H1 (cell line): ENCODE measurements at regions not wholly inside any gene's neighbourhood (a gene's known extent, or its start where the extent isn't known, plus 50 kb on each side); places are given as distances from the start of the nearest gene placed in this dataset.

ENCODE experiments used
- BCL11A ChIP-seq, 2 experiments: IDR thresholded peaks; one replicate each; pipeline ENCODE4 v1.6.1; 2011; ENCODE audit warnings: low read depth in 2 of 2, low read length in 2 of 2, mild to moderate bottlenecking in 2 of 2
- EP300 ChIP-seq, 2 experiments: IDR thresholded peaks; 1 replicate in 1 of 2; 2 replicates in 1 of 2; pipeline ENCODE4 v1.6.1; 2011 to 2012; ENCODE audit warnings: low read depth in 2 of 2, low read length in 2 of 2, mild to moderate bottlenecking in 2 of 2, borderline replicate concordance in 1 of 2, inconsistent platforms in 1 of 2, moderate library complexity in 1 of 2
- GABPA ChIP-seq: IDR thresholded peaks from 2 replicates; pipeline ENCODE4 v1.6.1; 2011; ENCODE audit warnings: mild to moderate bottlenecking, low read length, moderate library complexity, borderline replicate concordance; ENCODE audit not compliant: insufficient read depth
- HDAC6 ChIP-seq: IDR thresholded peaks from one replicate; pipeline ENCODE4 v1.7.1; 2012; ENCODE audit warnings: low read depth, mild to moderate bottlenecking, inconsistent platforms, low read length, moderate library complexity
- KDM1A ChIP-seq: fragments of 200-600, 300-600 bp; sonication (generic); IDR thresholded peaks from 2 replicates; pipeline ENCODE4 v1.7.1; 2016; ENCODE audit warnings: mild to moderate bottlenecking, low read length, borderline replicate concordance
- POLR2A ChIP-seq, 2 experiments: IDR thresholded peaks; 1 replicate in 1 of 2; 2 replicates in 1 of 2; pipeline ENCODE4 v1.6.1; 2011; ENCODE audit warnings: low read depth in 2 of 2, low read length in 2 of 2, mild to moderate bottlenecking in 2 of 2; ENCODE audit errors: control extremely low read depth in 1 of 2
- POLR2AphosphoS5 ChIP-seq: IDR thresholded peaks from 2 replicates; pipeline ENCODE4 v1.6.1; 2011; ENCODE audit warnings: low read depth, low read length
- RBBP5 ChIP-seq: IDR thresholded peaks from 2 replicates; pipeline ENCODE4 v1.7.1; 2012; ENCODE audit warnings: low read depth, mild to moderate bottlenecking, inconsistent platforms, low read length, moderate library complexity, borderline replicate concordance
- SIN3A ChIP-seq, 2 experiments: IDR thresholded peaks in 1 of 2; conservative IDR thresholded peaks in 1 of 2; 2 replicates each; pipeline ENCODE4 v1.6.1; 2011 to 2012; ENCODE audit warnings: low read length in 2 of 2, improper control_type of control experiment in 1 of 2, low read depth in 1 of 2, mild to moderate bottlenecking in 1 of 2
- YY1 ChIP-seq: IDR thresholded peaks from 2 replicates; pipeline ENCODE4 v1.6.1; 2011; ENCODE audit warnings: low read depth, mild to moderate bottlenecking, low read length
- TF ChIP-seq, protein P1 (sequence below): fragments of 300-600 bp; sonication (generic); IDR thresholded peaks from 2 replicates; pipeline ENCODE4 v1.7.1; 2012; ENCODE audit warnings: low read length, moderate library complexity, mild to moderate bottlenecking, inconsistent platforms; ENCODE audit not compliant: insufficient replicate concordance
- TF ChIP-seq, protein P2 (sequence below), 3 experiments: IDR thresholded peaks; 1 replicate in 2 of 3; 2 replicates in 1 of 3; pipeline versions ENCODE4 v1.5.1 to v1.6.1; 2011; ENCODE audit warnings: low read length in 3 of 3, mild to moderate bottlenecking in 3 of 3, inconsistent platforms in 2 of 3, low read depth in 1 of 3, moderate library complexity in 1 of 3; ENCODE audit not compliant: insufficient read depth in 1 of 3; ENCODE audit errors: control extremely low read depth in 1 of 3

DNA sequence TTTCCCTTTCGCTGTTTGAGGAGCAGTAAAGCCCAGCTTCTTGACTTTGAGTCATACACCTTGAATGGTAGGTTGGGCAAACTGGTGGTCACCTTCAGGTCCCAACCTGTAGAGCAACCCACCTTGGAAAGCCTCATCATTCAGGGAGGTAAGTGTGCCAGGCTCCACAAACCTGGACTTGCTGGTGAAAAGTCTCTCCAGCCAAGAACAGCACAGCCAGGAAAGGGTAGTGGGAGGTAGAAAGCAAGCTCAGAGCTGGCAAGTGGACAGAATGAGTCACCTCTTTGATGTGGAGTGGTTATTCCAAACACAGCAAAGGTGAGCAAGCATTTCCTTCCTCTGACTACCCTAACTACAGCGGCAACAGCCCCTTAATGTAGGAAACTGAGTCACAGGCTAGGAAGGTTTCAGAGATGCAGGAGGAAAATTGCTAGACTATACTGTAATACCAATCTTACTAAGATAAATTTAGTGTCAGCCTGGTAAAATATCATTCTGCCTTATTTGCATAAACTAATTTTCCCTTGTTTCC, 117.5 kb upstream of the MTAP start:
- TF ChIP-seq HDAC6 = no peak
- TF ChIP-seq, protein P1, sequence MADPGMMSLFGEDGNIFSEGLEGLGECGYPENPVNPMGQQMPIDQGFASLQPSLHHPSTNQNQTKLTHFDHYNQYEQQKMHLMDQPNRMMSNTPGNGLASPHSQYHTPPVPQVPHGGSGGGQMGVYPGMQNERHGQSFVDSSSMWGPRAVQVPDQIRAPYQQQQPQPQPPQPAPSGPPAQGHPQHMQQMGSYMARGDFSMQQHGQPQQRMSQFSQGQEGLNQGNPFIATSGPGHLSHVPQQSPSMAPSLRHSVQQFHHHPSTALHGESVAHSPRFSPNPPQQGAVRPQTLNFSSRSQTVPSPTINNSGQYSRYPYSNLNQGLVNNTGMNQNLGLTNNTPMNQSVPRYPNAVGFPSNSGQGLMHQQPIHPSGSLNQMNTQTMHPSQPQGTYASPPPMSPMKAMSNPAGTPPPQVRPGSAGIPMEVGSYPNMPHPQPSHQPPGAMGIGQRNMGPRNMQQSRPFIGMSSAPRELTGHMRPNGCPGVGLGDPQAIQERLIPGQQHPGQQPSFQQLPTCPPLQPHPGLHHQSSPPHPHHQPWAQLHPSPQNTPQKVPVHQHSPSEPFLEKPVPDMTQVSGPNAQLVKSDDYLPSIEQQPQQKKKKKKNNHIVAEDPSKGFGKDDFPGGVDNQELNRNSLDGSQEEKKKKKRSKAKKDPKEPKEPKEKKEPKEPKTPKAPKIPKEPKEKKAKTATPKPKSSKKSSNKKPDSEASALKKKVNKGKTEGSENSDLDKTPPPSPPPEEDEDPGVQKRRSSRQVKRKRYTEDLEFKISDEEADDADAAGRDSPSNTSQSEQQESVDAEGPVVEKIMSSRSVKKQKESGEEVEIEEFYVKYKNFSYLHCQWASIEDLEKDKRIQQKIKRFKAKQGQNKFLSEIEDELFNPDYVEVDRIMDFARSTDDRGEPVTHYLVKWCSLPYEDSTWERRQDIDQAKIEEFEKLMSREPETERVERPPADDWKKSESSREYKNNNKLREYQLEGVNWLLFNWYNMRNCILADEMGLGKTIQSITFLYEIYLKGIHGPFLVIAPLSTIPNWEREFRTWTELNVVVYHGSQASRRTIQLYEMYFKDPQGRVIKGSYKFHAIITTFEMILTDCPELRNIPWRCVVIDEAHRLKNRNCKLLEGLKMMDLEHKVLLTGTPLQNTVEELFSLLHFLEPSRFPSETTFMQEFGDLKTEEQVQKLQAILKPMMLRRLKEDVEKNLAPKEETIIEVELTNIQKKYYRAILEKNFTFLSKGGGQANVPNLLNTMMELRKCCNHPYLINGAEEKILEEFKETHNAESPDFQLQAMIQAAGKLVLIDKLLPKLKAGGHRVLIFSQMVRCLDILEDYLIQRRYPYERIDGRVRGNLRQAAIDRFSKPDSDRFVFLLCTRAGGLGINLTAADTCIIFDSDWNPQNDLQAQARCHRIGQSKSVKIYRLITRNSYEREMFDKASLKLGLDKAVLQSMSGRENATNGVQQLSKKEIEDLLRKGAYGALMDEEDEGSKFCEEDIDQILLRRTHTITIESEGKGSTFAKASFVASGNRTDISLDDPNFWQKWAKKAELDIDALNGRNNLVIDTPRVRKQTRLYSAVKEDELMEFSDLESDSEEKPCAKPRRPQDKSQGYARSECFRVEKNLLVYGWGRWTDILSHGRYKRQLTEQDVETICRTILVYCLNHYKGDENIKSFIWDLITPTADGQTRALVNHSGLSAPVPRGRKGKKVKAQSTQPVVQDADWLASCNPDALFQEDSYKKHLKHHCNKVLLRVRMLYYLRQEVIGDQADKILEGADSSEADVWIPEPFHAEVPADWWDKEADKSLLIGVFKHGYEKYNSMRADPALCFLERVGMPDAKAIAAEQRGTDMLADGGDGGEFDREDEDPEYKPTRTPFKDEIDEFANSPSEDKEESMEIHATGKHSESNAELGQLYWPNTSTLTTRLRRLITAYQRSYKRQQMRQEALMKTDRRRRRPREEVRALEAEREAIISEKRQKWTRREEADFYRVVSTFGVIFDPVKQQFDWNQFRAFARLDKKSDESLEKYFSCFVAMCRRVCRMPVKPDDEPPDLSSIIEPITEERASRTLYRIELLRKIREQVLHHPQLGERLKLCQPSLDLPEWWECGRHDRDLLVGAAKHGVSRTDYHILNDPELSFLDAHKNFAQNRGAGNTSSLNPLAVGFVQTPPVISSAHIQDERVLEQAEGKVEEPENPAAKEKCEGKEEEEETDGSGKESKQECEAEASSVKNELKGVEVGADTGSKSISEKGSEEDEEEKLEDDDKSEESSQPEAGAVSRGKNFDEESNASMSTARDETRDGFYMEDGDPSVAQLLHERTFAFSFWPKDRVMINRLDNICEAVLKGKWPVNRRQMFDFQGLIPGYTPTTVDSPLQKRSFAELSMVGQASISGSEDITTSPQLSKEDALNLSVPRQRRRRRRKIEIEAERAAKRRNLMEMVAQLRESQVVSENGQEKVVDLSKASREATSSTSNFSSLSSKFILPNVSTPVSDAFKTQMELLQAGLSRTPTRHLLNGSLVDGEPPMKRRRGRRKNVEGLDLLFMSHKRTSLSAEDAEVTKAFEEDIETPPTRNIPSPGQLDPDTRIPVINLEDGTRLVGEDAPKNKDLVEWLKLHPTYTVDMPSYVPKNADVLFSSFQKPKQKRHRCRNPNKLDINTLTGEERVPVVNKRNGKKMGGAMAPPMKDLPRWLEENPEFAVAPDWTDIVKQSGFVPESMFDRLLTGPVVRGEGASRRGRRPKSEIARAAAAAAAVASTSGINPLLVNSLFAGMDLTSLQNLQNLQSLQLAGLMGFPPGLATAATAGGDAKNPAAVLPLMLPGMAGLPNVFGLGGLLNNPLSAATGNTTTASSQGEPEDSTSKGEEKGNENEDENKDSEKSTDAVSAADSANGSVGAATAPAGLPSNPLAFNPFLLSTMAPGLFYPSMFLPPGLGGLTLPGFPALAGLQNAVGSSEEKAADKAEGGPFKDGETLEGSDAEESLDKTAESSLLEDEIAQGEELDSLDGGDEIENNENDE = no peak
- no peak for TF ChIP-seq GABPA
- TF ChIP-seq, protein P2, sequence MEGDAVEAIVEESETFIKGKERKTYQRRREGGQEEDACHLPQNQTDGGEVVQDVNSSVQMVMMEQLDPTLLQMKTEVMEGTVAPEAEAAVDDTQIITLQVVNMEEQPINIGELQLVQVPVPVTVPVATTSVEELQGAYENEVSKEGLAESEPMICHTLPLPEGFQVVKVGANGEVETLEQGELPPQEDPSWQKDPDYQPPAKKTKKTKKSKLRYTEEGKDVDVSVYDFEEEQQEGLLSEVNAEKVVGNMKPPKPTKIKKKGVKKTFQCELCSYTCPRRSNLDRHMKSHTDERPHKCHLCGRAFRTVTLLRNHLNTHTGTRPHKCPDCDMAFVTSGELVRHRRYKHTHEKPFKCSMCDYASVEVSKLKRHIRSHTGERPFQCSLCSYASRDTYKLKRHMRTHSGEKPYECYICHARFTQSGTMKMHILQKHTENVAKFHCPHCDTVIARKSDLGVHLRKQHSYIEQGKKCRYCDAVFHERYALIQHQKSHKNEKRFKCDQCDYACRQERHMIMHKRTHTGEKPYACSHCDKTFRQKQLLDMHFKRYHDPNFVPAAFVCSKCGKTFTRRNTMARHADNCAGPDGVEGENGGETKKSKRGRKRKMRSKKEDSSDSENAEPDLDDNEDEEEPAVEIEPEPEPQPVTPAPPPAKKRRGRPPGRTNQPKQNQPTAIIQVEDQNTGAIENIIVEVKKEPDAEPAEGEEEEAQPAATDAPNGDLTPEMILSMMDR (IDR thresholded peaks at IDR 0.05; ENCODE audit: control extremely low read depth in 1 of 3, insufficient read depth in 1 of 3, low read depth in 1 of 3, low read length in 3 of 3) = no peak
- no peak for TF ChIP-seq POLR2AphosphoS5
- TF ChIP-seq EP300 (IDR thresholded peaks at IDR 0.05; ENCODE audit: borderline replicate concordance in 1 of 2, low read depth in 2 of 2, low read length in 2 of 2) = no peak
- TF ChIP-seq SIN3A (conservative IDR thresholded peaks at IDR 0.05 in 1 of 2, IDR thresholded peaks at IDR 0.05 in 1 of 2; ENCODE audit: low read depth in 1 of 2, low read length in 2 of 2) = no peak
- no peak for TF ChIP-seq POLR2A (IDR thresholded peaks at IDR 0.05; ENCODE audit: control extremely low read depth in 1 of 2, low read depth in 2 of 2, low read length in 2 of 2)
- TF ChIP-seq BCL11A (IDR thresholded peaks at IDR 0.05; ENCODE audit: low read depth in 2 of 2, low read length in 2 of 2) = no peak
- TF ChIP-seq RBBP5 = no peak
- TF ChIP-seq KDM1A = no peak
- TF ChIP-seq YY1 = no peak
